Stimulated activated memory B cell treated with anti-CD40 and anti-IgM and Interleukin-4, amounts not matched to agents 10 μg/mL and 1 μg/mL and 100 μg/mL, for 72 hours (primary cell): ENCODE measurements at regions not wholly inside any gene's neighbourhood (a gene's known extent, or its start where the extent isn't known, plus 50 kb on each side); places are given as distances from the start of the nearest gene placed in this dataset.

ENCODE experiments used
- ATAC-seq: fragments of 150-1000 bp; cut with Tn5 transposase; 2 replicates; pipeline ENCODE4 v1.10.0; 2021
- H3K27ac Mint-ChIP-seq: one replicate; pipeline ENCODE4 v1.8.0; 2022; ENCODE audit warnings: mild to moderate bottlenecking, mixed read lengths
- H3K27me3 Mint-ChIP-seq: one replicate; pipeline ENCODE4 v1.8.0; 2022; ENCODE audit warnings: mixed read lengths
- H3K36me3 Mint-ChIP-seq: one replicate; pipeline ENCODE4 v1.8.0; 2022; ENCODE audit warnings: mixed read lengths
- H3K4me1 Mint-ChIP-seq: one replicate; pipeline ENCODE4 v1.8.0; 2022; ENCODE audit warnings: mixed read lengths
- H3K4me3 Mint-ChIP-seq: one replicate; pipeline ENCODE4 v1.8.0; 2022; ENCODE audit warnings: mild to moderate bottlenecking, moderate library complexity, mixed read lengths
- H3K9me3 Mint-ChIP-seq: one replicate; pipeline ENCODE4 v1.8.0; 2022; ENCODE audit warnings: mixed read lengths

DNA sequence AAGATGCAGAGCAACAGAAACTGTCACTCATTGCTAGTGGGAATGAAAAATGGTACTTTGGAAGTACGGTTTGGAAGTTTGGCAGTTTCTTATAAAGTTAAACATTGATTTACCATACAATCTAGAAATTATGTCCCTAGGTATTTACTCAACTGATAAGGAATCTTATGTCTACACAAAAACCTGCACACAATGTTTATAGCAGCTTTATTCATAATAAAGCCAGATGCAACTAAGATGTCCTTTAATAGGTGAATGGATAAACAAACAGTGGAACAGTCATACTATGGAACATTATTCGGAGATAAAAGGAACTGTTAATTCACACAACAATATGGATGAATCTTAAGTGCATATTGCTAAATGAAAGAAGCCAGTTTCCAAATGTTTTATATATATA, 96.2 kb upstream of the SIRPA start:
- Mint-ChIP-seq H3K4me1 (peaks cover 21% of the 10 kb centered on the region), H3K36me3 (no peaks in the 10 kb centered on the region), H3K27ac (no peak overlapping the region), H3K9me3 (no peaks in the 10 kb centered on the region), H3K27me3 (no peaks in the 10 kb centered on the region), H3K4me3 (no peak overlapping the region)
- ATAC-seq, result no peak

DNA sequence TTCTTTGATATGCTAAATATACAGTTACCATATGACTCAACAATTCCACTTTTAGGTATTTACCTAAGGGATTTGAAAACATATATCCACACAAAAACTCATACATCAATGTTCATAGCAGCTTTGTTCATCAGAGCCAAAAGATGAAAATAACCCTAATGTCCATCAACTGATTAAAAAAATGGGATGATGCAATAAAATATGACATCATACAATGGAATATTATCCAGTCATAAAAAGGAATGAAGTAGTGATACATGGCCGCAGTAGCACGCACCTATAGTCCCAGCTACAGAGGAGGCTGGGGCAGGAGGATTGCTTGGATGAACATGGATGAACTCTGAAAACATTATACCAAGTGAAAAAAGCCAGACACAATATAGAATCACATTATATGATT, 101.4 kb upstream of the SIRPA start:
- no peak overlapping the region for H3K4me3 Mint-ChIP-seq
- no peaks in the 10 kb centered on the region for H3K9me3 Mint-ChIP-seq
- ATAC-seq, result no peak
- H3K27ac Mint-ChIP-seq, result no peak overlapping the region
- peaks cover 8% of the 10 kb centered on the region for H3K27me3 Mint-ChIP-seq
- no peaks in the 10 kb centered on the region for H3K36me3 Mint-ChIP-seq
- no peaks in the 10 kb centered on the region for H3K4me1 Mint-ChIP-seq

DNA sequence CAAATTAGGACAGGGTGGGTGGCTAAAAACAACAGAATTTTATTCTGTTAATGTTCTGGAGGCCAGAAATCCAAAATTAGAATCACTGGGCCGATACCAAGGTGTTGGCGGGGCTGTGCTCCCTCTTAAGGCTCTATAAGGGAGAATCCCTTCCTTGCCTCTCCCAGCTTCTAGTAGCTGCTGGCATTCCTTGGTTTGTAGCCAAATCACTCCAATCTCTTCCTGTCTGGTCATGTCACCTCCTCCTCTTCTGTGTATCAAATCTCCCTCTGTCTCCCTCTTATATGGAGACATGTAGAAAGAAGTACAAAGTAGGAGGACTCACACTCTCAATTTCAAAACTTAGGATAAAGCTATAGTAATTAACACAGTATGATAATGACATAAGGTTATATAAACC, 102.9 kb upstream of the SIRPA start:
- H3K9me3 Mint-ChIP-seq, result no peaks in the 10 kb centered on the region
- H3K27ac Mint-ChIP-seq, result no peak overlapping the region
- ATAC-seq, result no peak
- peaks cover 17% of the 10 kb centered on the region for H3K27me3 Mint-ChIP-seq
- no peak overlapping the region for H3K4me3 Mint-ChIP-seq
- no peaks in the 10 kb centered on the region for H3K4me1 Mint-ChIP-seq
- H3K36me3 Mint-ChIP-seq, result no peaks in the 10 kb centered on the region

DNA sequence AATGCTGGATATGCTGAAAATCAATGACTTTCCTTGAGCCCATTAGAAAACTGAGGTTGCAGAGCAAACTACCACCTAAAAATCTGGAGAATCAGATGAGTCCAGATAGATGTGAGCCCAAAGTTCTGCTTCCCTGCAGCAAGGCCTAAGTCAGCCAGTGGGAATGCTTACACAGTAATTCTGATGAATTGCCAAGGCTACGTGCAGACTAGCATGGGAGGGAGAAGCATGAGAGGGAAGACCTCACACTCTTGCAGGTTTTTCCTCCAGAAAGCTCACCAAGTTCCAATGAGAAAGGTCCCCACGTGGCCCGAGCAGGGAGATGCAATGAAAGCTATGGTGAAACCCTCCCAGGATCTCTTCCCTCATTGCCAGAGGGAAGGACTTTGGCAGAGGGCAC, 104.8 kb upstream of the SIRPA start:
- Mint-ChIP-seq H3K36me3 (no peaks in the 10 kb centered on the region), H3K4me1 (peaks cover 15% of the 10 kb centered on the region), H3K27me3 (peaks cover 33% of the 10 kb centered on the region), H3K4me3 (no peak overlapping the region), H3K9me3 (no peaks in the 10 kb centered on the region), H3K27ac (no peak overlapping the region)
- ATAC-seq, result no peak

DNA sequence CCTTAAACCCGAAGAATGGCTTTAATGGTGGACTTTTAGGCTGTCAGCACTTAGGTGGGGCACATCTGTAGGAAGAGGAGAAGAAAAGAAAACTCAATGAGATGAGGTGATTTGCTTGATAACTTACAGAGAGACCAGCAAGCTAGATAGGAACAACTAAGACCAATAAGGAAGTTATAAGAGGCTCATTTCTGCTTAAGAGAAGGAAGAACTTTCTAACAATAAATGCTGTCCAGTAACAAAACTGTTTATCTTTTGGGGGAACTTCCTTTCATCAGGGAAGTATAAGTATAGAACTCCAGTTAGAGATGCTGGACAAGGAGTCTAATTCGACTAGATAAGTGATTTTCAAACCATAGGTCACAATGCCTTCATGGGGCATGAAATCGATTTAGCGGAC, 107.2 kb upstream of the SIRPA start:
- Mint-ChIP-seq H3K36me3 (no peaks in the 10 kb centered on the region), H3K9me3 (no peaks in the 10 kb centered on the region), H3K4me3 (no peak overlapping the region), H3K27me3 (peaks cover 50% of the 10 kb centered on the region), H3K27ac (no peak overlapping the region), H3K4me1 (peaks cover 23% of the 10 kb centered on the region)
- ATAC-seq, result no peak

DNA sequence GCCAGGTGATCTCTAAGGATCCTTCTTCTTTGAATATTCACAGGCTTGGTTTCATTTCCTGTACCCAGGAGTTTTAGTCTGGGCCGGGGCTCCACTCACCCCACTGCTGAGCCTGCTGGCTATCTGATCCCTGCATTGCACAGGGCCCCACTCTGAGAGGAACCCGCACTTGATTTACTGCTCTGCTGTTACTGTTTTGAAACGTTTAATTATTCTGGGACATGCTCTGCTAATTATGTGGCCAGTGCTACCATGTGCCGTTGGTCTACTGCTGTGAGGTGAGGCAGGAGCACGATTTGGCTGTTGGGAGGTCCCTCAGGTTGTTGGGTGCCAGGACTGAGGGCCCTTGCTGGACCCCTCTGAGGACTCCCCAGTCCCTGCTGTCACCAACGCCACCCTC, 108.7 kb upstream of the SIRPA start:
- Mint-ChIP-seq H3K27ac (no peak overlapping the region), H3K36me3 (no peaks in the 10 kb centered on the region), H3K27me3 (peaks cover 56% of the 10 kb centered on the region), H3K9me3 (no peaks in the 10 kb centered on the region), H3K4me3 (no peak overlapping the region), H3K4me1 (peaks cover 29% of the 10 kb centered on the region)
- no peak for ATAC-seq

DNA sequence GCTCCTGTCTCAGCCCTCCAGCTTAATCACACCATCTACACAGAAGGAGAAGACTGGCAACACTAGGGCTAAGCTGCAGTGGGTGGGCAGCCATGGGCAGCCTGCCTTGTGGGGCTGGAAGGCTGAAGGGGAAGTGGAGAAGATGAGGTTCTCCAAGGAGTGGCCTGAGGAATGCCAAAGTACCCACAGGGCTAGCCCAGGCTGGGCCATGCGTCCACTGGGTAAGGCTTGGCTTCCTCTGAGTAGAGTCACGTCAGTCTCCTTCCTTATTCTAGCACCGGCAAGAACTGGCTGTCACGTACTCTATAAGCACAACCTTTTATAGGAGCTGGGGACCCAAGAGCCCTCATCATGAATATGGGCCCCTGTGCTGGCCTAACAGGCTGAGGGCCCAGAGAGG, 110.6 kb upstream of the SIRPA start:
- no peaks in the 10 kb centered on the region for H3K9me3 Mint-ChIP-seq
- H3K27ac Mint-ChIP-seq, result no peak overlapping the region
- no peak overlapping the region for H3K4me3 Mint-ChIP-seq
- H3K4me1 Mint-ChIP-seq, result peaks cover 31% of the 10 kb centered on the region
- no peak for ATAC-seq
- peaks cover 70% of the 10 kb centered on the region for H3K27me3 Mint-ChIP-seq
- H3K36me3 Mint-ChIP-seq, result no peaks in the 10 kb centered on the region

DNA sequence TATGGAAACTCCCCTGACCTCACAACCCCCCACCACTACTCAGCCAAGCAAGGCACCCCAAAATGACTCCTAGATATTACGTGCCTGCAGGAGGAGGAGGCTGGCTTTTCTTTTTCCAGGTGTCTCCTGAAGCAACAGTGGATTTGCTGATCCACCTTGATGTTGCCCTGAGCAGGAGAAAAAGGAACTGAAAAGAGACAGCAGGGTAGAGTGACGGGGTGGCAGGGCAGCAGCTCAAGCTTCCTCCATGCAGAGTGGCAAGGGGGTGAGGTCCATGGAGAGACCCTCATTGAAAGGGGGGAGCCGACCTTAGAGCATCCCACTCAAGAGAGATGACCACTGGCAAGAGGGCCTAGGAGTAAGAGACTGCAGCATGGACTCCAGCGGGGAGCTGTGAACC, 112.0 kb upstream of the SIRPA start:
- H3K27ac Mint-ChIP-seq, result no peak overlapping the region
- H3K9me3 Mint-ChIP-seq, result no peaks in the 10 kb centered on the region
- peak; percentile 69 for ATAC-seq
- peaks cover 31% of the 10 kb centered on the region for H3K4me1 Mint-ChIP-seq
- peaks cover 64% of the 10 kb centered on the region for H3K27me3 Mint-ChIP-seq
- no peaks in the 10 kb centered on the region for H3K36me3 Mint-ChIP-seq
- no peak overlapping the region for H3K4me3 Mint-ChIP-seq

DNA sequence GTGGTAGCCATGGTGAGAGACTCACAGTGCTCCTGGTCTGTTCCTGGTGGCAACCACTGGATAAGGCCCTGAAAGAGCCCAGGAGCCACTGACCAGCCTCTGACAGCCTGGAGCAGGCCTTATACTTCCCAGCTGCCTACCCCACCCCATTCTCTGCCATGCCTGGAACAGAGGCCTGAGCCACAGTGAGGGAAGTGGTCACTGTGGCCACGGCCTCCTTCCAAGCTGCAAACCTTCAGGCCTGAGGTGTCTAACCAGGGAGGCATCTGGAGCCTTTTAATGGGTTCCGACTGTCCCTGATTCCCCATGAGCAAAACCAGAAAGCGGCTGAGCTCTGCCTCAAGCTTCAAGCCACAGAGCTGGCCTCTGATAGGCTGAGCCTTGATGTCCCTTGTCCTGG, 113.0 kb upstream of the SIRPA start:
- no peaks in the 10 kb centered on the region for H3K36me3 Mint-ChIP-seq
- H3K4me1 Mint-ChIP-seq, result peaks cover 35% of the 10 kb centered on the region
- no peak overlapping the region for H3K27ac Mint-ChIP-seq
- no peak overlapping the region for H3K4me3 Mint-ChIP-seq
- H3K27me3 Mint-ChIP-seq, result peaks cover 59% of the 10 kb centered on the region
- no peak for ATAC-seq
- no peaks in the 10 kb centered on the region for H3K9me3 Mint-ChIP-seq

DNA sequence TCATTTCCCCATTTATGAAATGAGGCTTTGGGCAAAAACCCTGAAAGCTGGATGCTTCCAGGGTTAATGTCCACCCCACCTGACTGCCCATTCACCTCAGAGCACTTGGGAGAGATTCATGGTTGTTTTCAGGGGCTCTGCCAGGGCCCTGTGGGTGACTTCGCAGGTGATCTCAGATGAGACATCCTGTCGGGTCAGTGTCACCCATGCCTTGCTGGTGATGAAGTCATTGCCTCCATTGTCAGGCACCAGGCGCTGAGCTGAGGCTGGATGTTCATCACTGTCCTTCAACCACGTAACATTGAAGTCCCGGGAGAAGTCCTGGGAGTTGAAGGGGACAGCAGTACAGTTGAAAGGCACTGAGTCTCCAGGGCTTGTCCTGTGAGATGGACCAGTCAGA, 115.6 kb upstream of the SIRPA start:
- no peak overlapping the region for H3K4me3 Mint-ChIP-seq
- H3K9me3 Mint-ChIP-seq, result no peaks in the 10 kb centered on the region
- H3K27ac Mint-ChIP-seq, result no peak overlapping the region
- peaks cover 33% of the 10 kb centered on the region for H3K4me1 Mint-ChIP-seq
- peaks cover 38% of the 10 kb centered on the region for H3K27me3 Mint-ChIP-seq
- ATAC-seq, result no peak
- H3K36me3 Mint-ChIP-seq, result peaks cover 1% of the 10 kb centered on the region

DNA sequence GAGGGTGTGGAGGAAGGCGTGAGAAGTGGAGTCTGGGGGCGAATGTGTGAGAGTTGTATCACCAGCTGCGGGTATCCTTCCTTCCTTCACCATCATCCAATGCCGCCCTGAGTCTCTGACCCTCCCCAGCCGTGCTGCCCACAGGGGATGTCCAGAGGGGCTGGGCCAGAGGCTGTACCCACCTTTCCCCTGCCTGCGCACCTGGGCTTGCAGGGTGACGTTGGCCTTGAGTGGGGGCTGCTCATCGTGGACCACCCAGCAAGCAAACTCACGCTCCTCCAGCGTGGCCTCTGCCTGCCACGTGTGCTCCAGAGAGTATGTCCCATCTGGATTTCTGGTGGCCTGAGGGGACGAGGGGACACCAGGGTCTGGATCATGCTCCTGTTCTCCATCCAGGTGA, 116.9 kb upstream of the SIRPA start:
- Mint-ChIP-seq H3K36me3 (peaks cover 5% of the 10 kb centered on the region), H3K4me3 (no peak overlapping the region), H3K4me1 (peaks cover 30% of the 10 kb centered on the region), H3K27ac (no peak overlapping the region), H3K27me3 (peaks cover 26% of the 10 kb centered on the region), H3K9me3 (no peaks in the 10 kb centered on the region)
- ATAC-seq, result no peak

DNA sequence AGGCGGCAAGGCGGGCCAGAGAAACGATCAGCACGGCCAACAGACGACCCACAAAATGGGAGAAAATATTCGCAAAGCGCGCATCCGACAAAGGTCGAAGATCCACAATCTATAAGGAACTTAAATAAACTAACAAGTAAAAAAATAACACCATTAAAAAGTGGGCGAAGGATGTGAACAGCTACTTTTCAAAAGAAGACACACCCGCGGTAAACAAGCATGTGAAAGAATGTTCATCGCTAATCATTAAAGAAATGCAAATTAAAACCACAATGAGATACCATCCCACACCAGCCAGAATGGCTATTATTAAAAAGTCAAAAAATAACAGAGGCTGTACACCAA, 117.8 kb upstream of the SIRPA start:
- peak overlapping the region; percentile 85 for H3K27ac Mint-ChIP-seq
- H3K4me3 Mint-ChIP-seq, result peak overlapping the region; percentile 85
- H3K27me3 Mint-ChIP-seq, result peaks cover 25% of the 10 kb centered on the region
- no peaks in the 10 kb centered on the region for H3K9me3 Mint-ChIP-seq
- ATAC-seq, result no peak
- peaks cover 5% of the 10 kb centered on the region for H3K36me3 Mint-ChIP-seq
- peaks cover 25% of the 10 kb centered on the region for H3K4me1 Mint-ChIP-seq

DNA sequence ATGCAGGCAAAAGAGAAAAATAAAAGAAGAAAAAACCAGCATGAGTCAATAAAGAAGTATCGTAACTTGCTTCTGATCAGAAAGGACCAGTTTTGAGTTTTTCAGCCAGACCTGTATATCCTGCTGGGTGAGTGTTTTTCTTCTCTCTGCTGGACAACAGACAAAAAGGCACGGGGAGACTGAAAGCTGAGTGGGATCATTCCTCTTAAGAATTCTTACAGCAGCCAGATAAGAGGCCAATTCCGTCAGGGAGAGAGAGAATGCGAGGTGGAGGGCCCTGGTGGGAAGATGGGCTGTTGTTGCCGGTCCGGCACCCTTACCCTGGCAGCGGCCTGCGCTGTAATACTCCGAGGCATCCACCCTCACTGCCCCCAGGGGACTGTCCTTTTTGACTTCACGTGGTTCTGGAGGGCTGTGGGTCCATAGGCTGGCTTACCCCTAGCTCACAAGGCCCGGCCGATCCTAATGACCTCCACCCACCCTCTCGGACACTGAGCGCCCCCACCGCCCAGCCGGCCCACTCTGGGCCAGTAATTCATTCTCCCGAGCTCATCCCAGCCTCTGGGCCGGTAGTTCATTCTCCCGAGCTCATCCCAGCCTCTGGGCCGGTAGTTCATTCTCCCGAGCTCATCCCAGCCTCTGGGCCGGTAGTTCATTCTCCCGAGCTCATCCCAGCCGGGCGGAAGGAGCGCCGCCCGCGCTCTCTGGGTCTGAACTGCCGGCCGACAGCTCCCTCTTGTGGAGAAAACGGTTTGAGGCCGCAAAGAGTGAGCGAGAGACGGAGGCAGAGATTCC, 118.3 kb upstream of the SIRPA start:
- Mint-ChIP-seq H3K4me1 (peaks cover 25% of the 10 kb centered on the region), H3K27ac (peak overlapping the region; percentile 85), H3K27me3 (peaks cover 24% of the 10 kb centered on the region), H3K9me3 (no peaks in the 10 kb centered on the region), H3K4me3 (peak overlapping the region; percentile 85), H3K36me3 (peaks cover 5% of the 10 kb centered on the region)
- peak; percentile 95 for ATAC-seq

DNA sequence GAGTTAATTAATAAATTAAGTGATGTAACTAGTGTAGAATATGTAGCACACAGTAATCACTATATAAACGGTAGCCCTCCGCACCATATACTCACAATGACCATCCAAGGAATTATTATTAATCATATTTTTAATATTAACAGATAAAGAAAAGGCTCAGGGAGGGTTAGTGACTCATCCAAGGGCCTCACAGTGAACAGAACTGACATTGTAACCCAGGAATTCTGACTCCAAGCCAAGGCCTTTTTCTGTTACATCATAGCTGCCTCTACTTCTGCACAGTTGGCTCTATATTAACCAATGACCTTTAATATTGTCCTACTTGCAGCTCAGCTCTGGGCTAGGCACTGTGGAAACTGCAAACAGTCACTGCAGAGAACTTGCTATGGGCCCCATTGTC, 117.5 kb upstream of the SIRPG start:
- H3K9me3 Mint-ChIP-seq, result no peaks in the 10 kb centered on the region
- ATAC-seq, result no peak
- H3K4me3 Mint-ChIP-seq, result no peak overlapping the region
- peaks cover 6% of the 10 kb centered on the region for H3K27me3 Mint-ChIP-seq
- peaks cover 19% of the 10 kb centered on the region for H3K4me1 Mint-ChIP-seq
- H3K27ac Mint-ChIP-seq, result no peak overlapping the region
- peaks cover 5% of the 10 kb centered on the region for H3K36me3 Mint-ChIP-seq

DNA sequence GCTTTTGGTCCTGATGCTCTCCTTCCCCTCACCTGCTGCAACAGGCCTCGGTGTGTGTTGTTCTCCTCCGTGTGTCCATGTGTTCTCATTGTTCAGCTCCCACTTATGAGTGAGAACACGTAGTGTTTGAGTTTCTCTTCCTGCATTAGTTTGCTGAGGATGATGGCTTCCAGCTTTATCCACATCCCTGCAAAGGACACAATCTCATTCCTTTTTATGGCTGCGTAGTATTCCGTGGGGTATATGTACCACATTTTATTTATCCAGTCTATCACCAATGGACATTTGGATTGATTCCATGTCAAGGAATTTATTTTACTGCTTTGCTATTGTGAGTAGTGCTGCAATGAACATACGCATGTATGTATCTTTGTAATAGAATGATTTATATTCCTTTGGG, 116.9 kb upstream of the SIRPG start:
- ATAC-seq, result no peak
- Mint-ChIP-seq H3K4me1 (peaks cover 19% of the 10 kb centered on the region), H3K27me3 (no peaks in the 10 kb centered on the region), H3K36me3 (peaks cover 5% of the 10 kb centered on the region), H3K4me3 (no peak overlapping the region), H3K27ac (no peak overlapping the region), H3K9me3 (no peaks in the 10 kb centered on the region)

DNA sequence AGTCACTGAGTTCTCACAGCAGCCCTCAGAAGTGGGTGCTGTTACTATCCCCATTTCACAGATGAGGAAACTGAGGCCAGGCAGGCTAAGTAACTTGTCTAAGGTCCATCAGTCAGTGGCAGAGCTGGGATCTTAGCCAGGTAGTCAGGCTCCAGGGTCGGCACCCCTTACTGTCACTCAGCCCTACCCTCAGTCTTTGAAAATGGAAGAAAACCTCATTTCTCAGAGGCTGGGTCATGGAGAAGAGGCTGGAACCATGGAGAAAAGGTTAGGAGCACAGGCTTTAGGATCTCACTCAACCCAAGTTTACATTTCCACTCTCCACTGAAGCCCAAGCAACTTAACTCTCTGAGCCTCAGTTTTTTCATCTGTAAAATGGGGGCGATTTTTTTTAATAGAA, 116.2 kb upstream of the SIRPG start:
- Mint-ChIP-seq H3K9me3 (no peaks in the 10 kb centered on the region), H3K27ac (no peak overlapping the region), H3K27me3 (no peaks in the 10 kb centered on the region), H3K36me3 (peaks cover 5% of the 10 kb centered on the region), H3K4me3 (no peak overlapping the region), H3K4me1 (peaks cover 19% of the 10 kb centered on the region)
- ATAC-seq, result no peak

DNA sequence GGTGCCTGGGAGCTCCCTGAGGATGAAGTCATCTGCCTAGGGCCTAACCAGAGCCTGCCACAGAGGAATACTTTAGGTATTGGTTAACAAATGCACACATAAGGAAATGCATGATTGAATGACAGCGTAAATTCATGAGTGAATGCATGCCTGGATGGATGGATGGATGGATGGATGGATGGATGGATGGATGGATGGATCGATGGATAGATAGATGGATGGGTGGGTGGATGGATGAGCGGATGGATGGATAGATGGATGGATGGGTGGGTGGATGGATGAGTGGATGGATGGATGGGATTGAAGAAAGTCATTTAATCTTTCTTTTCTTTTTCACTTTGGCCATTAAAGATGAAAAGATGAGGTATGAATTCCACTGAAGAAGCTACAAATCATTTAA, 111.9 kb upstream of the SIRPG start:
- no peak for ATAC-seq
- H3K27me3 Mint-ChIP-seq, result no peaks in the 10 kb centered on the region
- peaks cover under 1% of the 10 kb centered on the region for H3K4me1 Mint-ChIP-seq
- no peak overlapping the region for H3K27ac Mint-ChIP-seq
- no peak overlapping the region for H3K4me3 Mint-ChIP-seq
- no peaks in the 10 kb centered on the region for H3K9me3 Mint-ChIP-seq
- peaks cover 3% of the 10 kb centered on the region for H3K36me3 Mint-ChIP-seq
